Mesendoderm (in vitro differentiated cells): ENCODE measurements at regions not wholly inside any gene's neighbourhood (a gene's known extent, or its start where the extent isn't known, plus 50 kb on each side); places are given as distances from the start of the nearest gene placed in this dataset.

Experiments used
- DNase-seq: peaks from one replicate; pipeline ENCODE4 v3.0.0; 2013
- H2AK5ac ChIP-seq: 2 replicates; pipeline ENCODE4 v1.6.1; 2013; ENCODE audit warnings: low read length, inconsistent platforms
- H2BK120ac ChIP-seq: 2 replicates; pipeline ENCODE4 v1.6.1; 2013; ENCODE audit warnings: low read depth, mild to moderate bottlenecking, low read length, moderate library complexity, mixed read lengths
- H2BK15ac ChIP-seq: replicated peaks from 2 replicates; pipeline ENCODE4 v1.6.1; 2013; ENCODE audit warnings: low read depth, mild to moderate bottlenecking, moderate library complexity
- H2BK5ac ChIP-seq: 2 replicates; pipeline ENCODE4 v1.6.1; 2013; ENCODE audit warnings: low read length, inconsistent platforms
- H3K18ac ChIP-seq: 2 replicates; pipeline ENCODE4 v1.6.1; 2013; ENCODE audit warnings: mild to moderate bottlenecking, low read length, mixed read lengths
- H3K23ac ChIP-seq: one replicate; pipeline ENCODE4 v1.6.1; 2013; ENCODE audit warnings: low read length
- H3K27ac ChIP-seq: 2 replicates; pipeline ENCODE4 v1.5.1; 2013; ENCODE audit warnings: low read depth, mild to moderate bottlenecking, inconsistent platforms, low read length, moderate library complexity
- H3K27me3 ChIP-seq: 2 replicates; pipeline ENCODE4 v1.6.1; 2013; ENCODE audit warnings: low read length, control low read depth, mild to moderate bottlenecking, inconsistent platforms; ENCODE audit not compliant: insufficient read depth, poor library complexity
- H3K36me3 ChIP-seq: 2 replicates; pipeline ENCODE4 v1.6.1; 2013; ENCODE audit warnings: low read length, inconsistent platforms; ENCODE audit not compliant: control insufficient read depth, insufficient read depth
- H3K4ac ChIP-seq: one replicate; pipeline ENCODE4 v1.6.1; 2013; ENCODE audit warnings: low read depth, mild to moderate bottlenecking, low read length, moderate library complexity
- H3K4me1 ChIP-seq: 2 replicates; pipeline ENCODE4 v1.6.1; 2013; ENCODE audit warnings: low read depth, low read length, inconsistent platforms; ENCODE audit not compliant: control insufficient read depth
- H3K4me2 ChIP-seq: 2 replicates; pipeline ENCODE4 v1.6.1; 2013; ENCODE audit warnings: low read length
- H3K4me3 ChIP-seq: 2 replicates; pipeline ENCODE4 v1.5.1; 2013; ENCODE audit warnings: mild to moderate bottlenecking, low read length
- H3K56ac ChIP-seq: one replicate; pipeline ENCODE4 v1.6.1; 2013; ENCODE audit warnings: low read length
- H3K79me1 ChIP-seq: 2 replicates; pipeline ENCODE4 v1.6.1; 2013; ENCODE audit warnings: low read length, inconsistent platforms
- H3K79me2 ChIP-seq: 2 replicates; pipeline ENCODE4 v1.6.1; 2013; ENCODE audit warnings: mild to moderate bottlenecking, low read length; ENCODE audit not compliant: control insufficient read depth, insufficient read depth
- H3K9ac ChIP-seq: 2 replicates; pipeline ENCODE4 v1.6.1; 2013; ENCODE audit warnings: low read length, inconsistent platforms
- H4K5ac ChIP-seq: one replicate; pipeline ENCODE4 v1.6.1; 2013; ENCODE audit warnings: low read length
- H4K8ac ChIP-seq: one replicate; pipeline ENCODE4 v1.6.1; 2013; ENCODE audit warnings: low read depth, mild to moderate bottlenecking, control low read depth, low read length, moderate library complexity
- WGBS: extraction: QIAGEN DNeasy Blood & Tissue Kit; methylation state at CpG from one replicate; pipeline ENCODE4 v1.1.7; 2013; ENCODE audit warnings: low lambda C conversion rate, missing lambda C conversion rate; ENCODE audit not compliant: insufficient coverage; ENCODE audit errors: extremely low coverage; 5-methylcytosine and 5-hydroxymethylcytosine counted together

GRCh38 chr10:110372656-110373055, 67.9 kb upstream of the SMNDC1 start:
- no peaks in the 10 kb centered on the region for H3K27me3 ChIP-seq
- no peak overlapping the region for H4K5ac ChIP-seq
- no peak overlapping the region for H3K56ac ChIP-seq
- H3K36me3 ChIP-seq = no peaks in the 10 kb centered on the region
- H2BK120ac ChIP-seq = no peak overlapping the region
- no peak overlapping the region for H2BK5ac ChIP-seq
- no peak overlapping the region for H3K4me3 ChIP-seq
- WGBS = no CpG with 5 or more reads among the region's 1 CpG
- no peak overlapping the region for H4K8ac ChIP-seq
- no peak overlapping the region for H3K4me2 ChIP-seq
- H3K18ac ChIP-seq = no peak overlapping the region
- H2AK5ac ChIP-seq = no peak overlapping the region
- no peak overlapping the region for H3K4ac ChIP-seq
- H3K79me2 ChIP-seq = no peaks in the 10 kb centered on the region
- no peak overlapping the region for H3K9ac ChIP-seq
- no peak overlapping the region for H3K27ac ChIP-seq
- H3K4me1 ChIP-seq = peaks cover 4% of the 10 kb centered on the region
- DNase-seq = no peak
- H3K79me1 ChIP-seq = no peaks in the 10 kb centered on the region
- H3K23ac ChIP-seq = no peak overlapping the region
- no peak overlapping the region for H2BK15ac ChIP-seq

GRCh38 chr10:110373059-110373458, 68.3 kb upstream of the SMNDC1 start:
- H2BK120ac ChIP-seq = no peak overlapping the region
- H4K5ac ChIP-seq = no peak overlapping the region
- H3K27ac ChIP-seq = no peak overlapping the region
- H3K56ac ChIP-seq = no peak overlapping the region
- no peak overlapping the region for H3K4me3 ChIP-seq
- no peak overlapping the region for H3K18ac ChIP-seq
- no CpG with 5 or more reads among the region's 6 CpGs for WGBS
- H3K79me2 ChIP-seq = no peaks in the 10 kb centered on the region
- peaks cover 4% of the 10 kb centered on the region for H3K4me1 ChIP-seq
- no peak overlapping the region for H3K4me2 ChIP-seq
- no peak overlapping the region for H2BK15ac ChIP-seq
- no peaks in the 10 kb centered on the region for H3K79me1 ChIP-seq
- H3K23ac ChIP-seq = no peak overlapping the region
- no peaks in the 10 kb centered on the region for H3K36me3 ChIP-seq
- no peak overlapping the region for H3K4ac ChIP-seq
- H2BK5ac ChIP-seq = no peak overlapping the region
- no peak for DNase-seq
- no peak overlapping the region for H2AK5ac ChIP-seq
- no peak overlapping the region for H3K9ac ChIP-seq
- H3K27me3 ChIP-seq = no peaks in the 10 kb centered on the region
- no peak overlapping the region for H4K8ac ChIP-seq

- no peaks in the 10 kb centered on the region for H3K36me3 ChIP-seq
- H3K4ac ChIP-seq = no peak overlapping the region
- H3K18ac ChIP-seq = no peak overlapping the region
- H3K4me3 ChIP-seq = no peak overlapping the region
- WGBS = no CpG with 5 or more reads among the region's 8 CpGs
- no peak overlapping the region for H4K8ac ChIP-seq
- H2AK5ac ChIP-seq = no peak overlapping the region
- DNase-seq = no peak
- no peak overlapping the region for H2BK15ac ChIP-seq
- H3K27me3 ChIP-seq = no peaks in the 10 kb centered on the region
- no peak overlapping the region for H3K4me2 ChIP-seq
- no peak overlapping the region for H3K23ac ChIP-seq
- no peaks in the 10 kb centered on the region for H3K79me2 ChIP-seq
- H3K27ac ChIP-seq = no peak overlapping the region
- no peak overlapping the region for H2BK5ac ChIP-seq
- H4K5ac ChIP-seq = no peak overlapping the region
- H2BK120ac ChIP-seq = no peak overlapping the region
- no peak overlapping the region for H3K9ac ChIP-seq
- H3K79me1 ChIP-seq = no peaks in the 10 kb centered on the region
- peaks cover 4% of the 10 kb centered on the region for H3K4me1 ChIP-seq
- H3K56ac ChIP-seq = no peak overlapping the region
Observed at GRCh38 chr10:110373857-110374654, 69.3 kb upstream of the SMNDC1 start.

GRCh38 chr10:110375121-110375520, 70.4 kb upstream of the SMNDC1 start:
- Histone ChIP-seq H3K79me2 (no peaks in the 10 kb centered on the region), H4K8ac (no peak overlapping the region), H3K4me1 (peaks cover 4% of the 10 kb centered on the region), H3K27ac (no peak overlapping the region), H3K23ac (no peak overlapping the region), H2AK5ac (no peak overlapping the region), H3K4ac (no peak overlapping the region), H3K4me3 (no peak overlapping the region), H3K9ac (no peak overlapping the region), H3K4me2 (no peak overlapping the region), H3K27me3 (no peaks in the 10 kb centered on the region), H2BK15ac (no peak overlapping the region), H3K56ac (no peak overlapping the region), H3K18ac (no peak overlapping the region), H2BK120ac (no peak overlapping the region), H4K5ac (no peak overlapping the region), H3K79me1 (no peaks in the 10 kb centered on the region), H2BK5ac (no peak overlapping the region), H3K36me3 (no peaks in the 10 kb centered on the region)
- no peak for DNase-seq
- WGBS = no CpG with 5 or more reads among the region's 2 CpGs

- Histone ChIP-seq H4K5ac (no peak overlapping the region), H4K8ac (no peak overlapping the region), H3K4me2 (no peak overlapping the region), H3K27me3 (no peaks in the 10 kb centered on the region), H3K4me3 (no peak overlapping the region), H3K4ac (no peak overlapping the region), H2BK5ac (peak overlapping the region; percentile 19), H3K9ac (no peak overlapping the region), H3K79me2 (no peaks in the 10 kb centered on the region), H3K79me1 (no peaks in the 10 kb centered on the region), H3K18ac (no peak overlapping the region), H3K56ac (peak overlapping the region; percentile 35), H2BK120ac (no peak overlapping the region), H3K23ac (no peak overlapping the region), H2AK5ac (peak overlapping the region; percentile 10), H3K4me1 (peaks cover 4% of the 10 kb centered on the region), H2BK15ac (no peak overlapping the region), H3K36me3 (no peaks in the 10 kb centered on the region), H3K27ac (no peak overlapping the region)
- no CpG with 5 or more reads among the region's 21 CpGs for WGBS
- DNase-seq = no peak
Observed at GRCh38 chr10:110376021-110376766, 71.5 kb upstream of the SMNDC1 start.
